DMS79 treated with DMSO at 0.1 percent for 48 hours (cell line): ENCODE measurements at regions not wholly inside any gene's neighbourhood (a gene's known extent, or its start where the extent isn't known, plus 50 kb on each side); places are given as distances from the start of the nearest gene placed in this dataset.
A peak's percentile ranks its signal among the peaks of the same experiment; 100 is the strongest.
"Not testable (repeated sequence)": the region's sequence is repeated elsewhere in the genome, so short reads cannot be mapped to it uniquely, and the experiment has no call there.

Experiments used
- DNase-seq: peaks from one replicate; lab custom pipeline; 2025; lab: John Stamatoyannopoulos, UW

GRCh38 chrX:56130031-56130430 is 102.1 kb upstream of the KLF8 start:
- peak; percentile 82 for DNase-seq

GRCh38 chrX:56130436-56130835 is 101.7 kb upstream of the KLF8 start:
- DNase-seq, result no peak

DNA sequence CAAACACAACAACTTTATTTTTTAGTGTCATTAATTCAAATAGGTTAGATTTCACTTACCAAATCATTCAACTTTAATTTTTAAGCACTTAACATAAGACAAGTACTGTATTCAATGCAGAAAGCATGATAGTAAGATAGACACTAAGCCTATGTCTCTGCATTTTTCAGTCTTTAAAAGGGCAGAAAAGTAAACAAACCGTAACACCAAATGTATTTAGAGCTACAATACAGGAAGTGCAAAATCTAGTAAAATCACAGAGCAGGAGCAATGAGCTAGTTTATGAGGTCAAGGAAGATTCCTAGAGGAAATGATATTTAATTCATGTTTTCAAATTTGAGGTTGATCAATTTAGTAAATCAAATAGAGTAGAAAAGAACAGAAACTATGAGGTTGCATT is 68.0 kb upstream of the KLF8 start:
- not testable (repeated sequence) for DNase-seq
